Keratinocyte (primary cell): ENCODE measurements at regions not wholly inside any gene's neighbourhood (a gene's known extent, or its start where the extent isn't known, plus 50 kb on each side); places are given as distances from the start of the nearest gene placed in this dataset.

Experiments
- DNase-seq: peaks from one replicate; pipeline ENCODE4 v3.0.0-alpha.2; 2011; ENCODE audit warnings: low read depth, missing footprints, low spot score
- FAIRE-seq: peaks from 2 replicates; lab custom pipeline; 2011; peaks lifted over from hg19 to GRCh38; lab: Jason Lieb, UNC
- H2AFZ ChIP-seq: 2 replicates; pipeline ENCODE4 v1.6.0; 2012; ENCODE audit warnings: low read length, control low read depth, inconsistent platforms; ENCODE audit not compliant: control insufficient read depth
- H3K27ac ChIP-seq: 2 replicates; pipeline ENCODE4 v1.5.1; 2011; ENCODE audit warnings: low read length; ENCODE audit not compliant: control insufficient read depth, insufficient read depth
- H3K27me3 ChIP-seq: 3 replicates; pipeline ENCODE4 v1.6.0; 2011; ENCODE audit warnings: low read length; ENCODE audit not compliant: control insufficient read depth, insufficient read depth; ENCODE audit errors: extremely low read depth
- H3K36me3 ChIP-seq, 2 experiments: 2 replicates in 1 of 2; 3 replicates in 1 of 2; pipeline ENCODE4 v1.5.1; 2011; ENCODE audit warnings: low read length in 2 of 2, mild to moderate bottlenecking in 1 of 2; ENCODE audit not compliant: control insufficient read depth in 2 of 2, insufficient read depth in 2 of 2; ENCODE audit errors: extremely low read depth in 1 of 2
- H3K4me1 ChIP-seq: 3 replicates; pipeline ENCODE4 v1.5.1; 2011; ENCODE audit warnings: low read length; ENCODE audit not compliant: control insufficient read depth, insufficient read depth; ENCODE audit errors: extremely low read depth
- H3K4me2 ChIP-seq: 3 replicates; pipeline ENCODE4 v1.6.0; 2011; ENCODE audit warnings: low read depth, low read length; ENCODE audit not compliant: control insufficient read depth, insufficient read depth; ENCODE audit errors: extremely low read depth
- H3K4me3 ChIP-seq, 3 experiments: fragments of 200-600 bp in 1 of 3; sonication (generic) in 1 of 3; 2 replicates in 2 of 3; 3 replicates in 1 of 3; pipeline ENCODE4 v1.5.1; 2011 to 2016; ENCODE audit warnings: low read length in 3 of 3, mild to moderate bottlenecking in 3 of 3, control low read depth in 2 of 3, inconsistent platforms in 1 of 3, low read depth in 1 of 3, mixed read lengths in 1 of 3, mixed run types in 1 of 3, moderate library complexity in 1 of 3; ENCODE audit not compliant: control insufficient read depth in 2 of 3, insufficient read depth in 2 of 3; ENCODE audit errors: extremely low read depth in 1 of 3
- H3K79me2 ChIP-seq: 2 replicates; pipeline ENCODE4 v1.6.0; 2012; ENCODE audit warnings: low read length; ENCODE audit not compliant: control insufficient read depth, insufficient read depth
- H3K9ac ChIP-seq: 3 replicates; pipeline ENCODE4 v1.6.0; 2011; ENCODE audit warnings: low read length; ENCODE audit not compliant: control insufficient read depth, insufficient read depth; ENCODE audit errors: extremely low read depth
- H3K9me1 ChIP-seq: 3 replicates; pipeline ENCODE4 v1.6.0; 2011; ENCODE audit warnings: low read length; ENCODE audit not compliant: control insufficient read depth, insufficient read depth; ENCODE audit errors: extremely low read depth
- H3K9me3 ChIP-seq: 2 replicates; pipeline ENCODE4 v1.5.1; 2012; ENCODE audit warnings: low read depth, low read length; ENCODE audit not compliant: control insufficient read depth
- H4K20me1 ChIP-seq: 3 replicates; pipeline ENCODE4 v1.6.0; 2011; ENCODE audit warnings: low read length; ENCODE audit not compliant: control insufficient read depth, insufficient read depth; ENCODE audit errors: extremely low read depth
- CTCF ChIP-seq, 3 experiments: IDR thresholded peaks in 1 of 3; conservative IDR thresholded peaks in 1 of 3; optimal IDR thresholded peaks in 1 of 3; 2 replicates in 2 of 3; 3 replicates in 1 of 3; pipeline versions ENCODE3 to v1.5.1; 2011; ENCODE audit warnings: low read length in 3 of 3, mild to moderate bottlenecking in 3 of 3, moderate library complexity in 2 of 3, control low read depth in 1 of 3, inconsistent platforms in 1 of 3; ENCODE audit not compliant: insufficient read depth in 2 of 3; ENCODE audit errors: extremely low read depth in 1 of 3
- EZH2 ChIP-seq: IDR thresholded peaks from one replicate; pipeline ENCODE4 v1.6.1; 2012; ENCODE audit warnings: inconsistent platforms, mild to moderate bottlenecking, low read length, moderate library complexity
- dilution Hi-C: fragments of 300-500 bp; cut with MboI; formaldehyde crosslinking; loops from one replicate; pipeline ENCODE4 v1.7.0; 2020; ENCODE audit warnings: low sequenced_read_pairs; ENCODE audit not compliant: extremely low pct_ligation_motif_present

GRCh38 chr2:29981402-29981801 lies 60.0 kb upstream of the ALK start:
- dilution Hi-C loops: no loop called here
- FAIRE-seq: no peak

DNA sequence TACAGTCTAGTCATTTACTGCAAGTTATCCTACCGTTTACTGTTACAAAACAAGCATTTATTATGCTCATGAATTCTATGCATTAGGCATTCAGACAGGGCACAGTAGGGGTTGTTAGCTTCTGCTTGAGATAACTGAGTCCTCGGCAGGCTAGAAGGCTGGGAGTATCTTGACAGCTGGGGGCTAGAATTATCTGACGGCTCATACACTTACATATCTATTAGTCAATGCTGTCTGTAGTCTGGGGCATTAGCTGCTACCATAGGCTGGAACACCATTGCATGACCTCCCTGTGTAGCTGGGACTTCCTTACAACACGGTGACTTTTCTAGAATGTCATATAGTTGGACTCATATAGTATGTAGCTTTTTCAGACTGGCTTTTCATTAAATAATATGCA lies 61.9 kb upstream of the ALK start:
- Histone ChIP-seq H3K27me3 (peaks cover 6% of the 10 kb centered on the region), H2AFZ (no peak overlapping the region), H3K27ac (no peak overlapping the region), H3K9ac (no peak overlapping the region), H3K4me2 (no peak overlapping the region), H3K9me1 (no peaks in the 10 kb centered on the region), H3K79me2 (no peaks in the 10 kb centered on the region), H3K36me3 (no peaks in the 10 kb centered on the region), H3K9me3 (no peaks in the 10 kb centered on the region), H3K4me3 (no peak overlapping the region), H3K4me1 (no peaks in the 10 kb centered on the region), H4K20me1 (no peaks in the 10 kb centered on the region)
- dilution Hi-C loops: no loop called here
- DNase-seq (no peak), FAIRE-seq (no peak)
- no peak for TF ChIP-seq CTCF (optimal IDR thresholded peaks at IDR 0.05 in 1 of 3, IDR thresholded peaks at IDR 0.05 in 1 of 3, conservative IDR thresholded peaks at IDR 0.05 in 1 of 3; ENCODE audit: extremely low read depth in 1 of 3, insufficient read depth in 2 of 3, low read length in 3 of 3)
- no peak for TF ChIP-seq EZH2

More at GRCh38 chr2:29981402-29981801, 60.0 kb upstream of the ALK start:
- no peak overlapping the region for H3K4me3 ChIP-seq
- no peak overlapping the region for H2AFZ ChIP-seq
- H3K27me3 ChIP-seq: peaks cover 6% of the 10 kb centered on the region
- no peak for TF ChIP-seq CTCF (optimal IDR thresholded peaks at IDR 0.05 in 1 of 3, IDR thresholded peaks at IDR 0.05 in 1 of 3, conservative IDR thresholded peaks at IDR 0.05 in 1 of 3; ENCODE audit: extremely low read depth in 1 of 3, insufficient read depth in 2 of 3, low read length in 3 of 3)
- no peak for TF ChIP-seq EZH2
- no peaks in the 10 kb centered on the region for H4K20me1 ChIP-seq
- no peak overlapping the region for H3K4me2 ChIP-seq
- no peak overlapping the region for H3K9ac ChIP-seq
- no peaks in the 10 kb centered on the region for H3K9me3 ChIP-seq
- no peaks in the 10 kb centered on the region for H3K79me2 ChIP-seq
- DNase-seq: no peak
- H3K4me1 ChIP-seq: no peaks in the 10 kb centered on the region
- H3K9me1 ChIP-seq: no peaks in the 10 kb centered on the region
- H3K36me3 ChIP-seq: no peaks in the 10 kb centered on the region
- H3K27ac ChIP-seq: no peak overlapping the region
